ENCODE measurements at regions not wholly inside any gene's neighbourhood (a gene's known extent, or its start where the extent isn't known, plus 50 kb on each side); places are given as distances from the start of the nearest gene placed in this dataset.

GRCh38 chr3:134302674-134303073, 52.0 kb upstream of the RYK start:
- in situ Hi-C loops (cut with MboI; ENCODE audit: low sequenced_read_pairs): loop anchor here (10.0 kb wide), 1 partner anchor 88 kb away; no protein-coding TSS in a partner anchor

GRCh38 chr3:134300520-134300919, 49.9 kb upstream of the RYK start:
- in situ Hi-C loops (cut with MboI; ENCODE audit: low sequenced_read_pairs): loop anchor here (10.0 kb wide), 1 partner anchor 86 kb away; no protein-coding TSS in a partner anchor

Data from HL-60/S4 (cell line).